ENCODE measurements at regions not wholly inside any gene's neighbourhood (a gene's known extent, or its start where the extent isn't known, plus 50 kb on each side); places are given as distances from the start of the nearest gene placed in this dataset.

GRCh38 chr2:14517731-14518130 lies 114.8 kb upstream of the LRATD1 start:
- DNase-seq (ENCODE audit: low spot score in 2 of 2) = no peak
- no peaks in the 10 kb centered on the region for H3K36me3 ChIP-seq
- no peaks in the 10 kb centered on the region for H3K27me3 ChIP-seq
- no peaks in the 10 kb centered on the region for H3K9me3 ChIP-seq
- no peak overlapping the region for H3K27ac ChIP-seq
- WGBS = 62% methylated on average over 4 of the region's 4 CpGs
- no peaks in the 10 kb centered on the region for H3K4me1 ChIP-seq
- TF ChIP-seq CTCF (IDR thresholded peaks at IDR 0.05) (no peak), POLR2A (IDR thresholded peaks at IDR 0.05) (no peak), EP300 (IDR thresholded peaks at IDR 0.05) (no peak), POLR2AphosphoS5 (IDR thresholded peaks at IDR 0.05) (no peak)
- no peak overlapping the region for H3K4me3 ChIP-seq

GRCh38 chr2:14520385-14520945 lies 112.1 kb upstream of the LRATD1 start:
- TF ChIP-seq CTCF (IDR thresholded peaks at IDR 0.05) = no peak
- no peak for TF ChIP-seq EP300 (IDR thresholded peaks at IDR 0.05)
- no peak for TF ChIP-seq POLR2A (IDR thresholded peaks at IDR 0.05)
- TF ChIP-seq POLR2AphosphoS5 (IDR thresholded peaks at IDR 0.05) = no peak
- no peaks in the 10 kb centered on the region for H3K9me3 ChIP-seq
- H3K27me3 ChIP-seq = no peaks in the 10 kb centered on the region
- DNase-seq (ENCODE audit: low spot score in 2 of 2) = no peak
- H3K27ac ChIP-seq = no peak overlapping the region
- no peaks in the 10 kb centered on the region for H3K4me1 ChIP-seq
- 70% methylated on average over 10 of the region's 10 CpGs for WGBS
- H3K4me3 ChIP-seq = no peak overlapping the region
- no peaks in the 10 kb centered on the region for H3K36me3 ChIP-seq

- 80% methylated on average over 7 of the region's 7 CpGs for WGBS
These were observed 108.3 kb upstream of the LRATD1 start for GRCh38 chr2:14524041-14524802.

GRCh38 chr2:14524803-14525080 lies 107.8 kb upstream of the LRATD1 start:
- no peak overlapping the region for H3K27ac ChIP-seq
- no peaks in the 10 kb centered on the region for H3K4me1 ChIP-seq
- no peak for TF ChIP-seq POLR2AphosphoS5 (IDR thresholded peaks at IDR 0.05)
- no peak for TF ChIP-seq CTCF (IDR thresholded peaks at IDR 0.05)
- TF ChIP-seq EP300 (IDR thresholded peaks at IDR 0.05) = no peak
- no peak for TF ChIP-seq POLR2A (IDR thresholded peaks at IDR 0.05)
- H3K36me3 ChIP-seq = no peaks in the 10 kb centered on the region
- DNase-seq (ENCODE audit: low spot score in 2 of 2) = no peak
- no peaks in the 10 kb centered on the region for H3K27me3 ChIP-seq
- H3K4me3 ChIP-seq = no peak overlapping the region
- no peaks in the 10 kb centered on the region for H3K9me3 ChIP-seq

More at GRCh38 chr2:14524041-14524802, 108.3 kb upstream of the LRATD1 start:
- no peak for TF ChIP-seq CTCF (IDR thresholded peaks at IDR 0.05)
- no peak for TF ChIP-seq POLR2A (IDR thresholded peaks at IDR 0.05)
- no peak for TF ChIP-seq POLR2AphosphoS5 (IDR thresholded peaks at IDR 0.05)
- no peak for TF ChIP-seq EP300 (IDR thresholded peaks at IDR 0.05)
- Histone ChIP-seq H3K36me3 (no peaks in the 10 kb centered on the region), H3K27me3 (no peaks in the 10 kb centered on the region), H3K4me3 (no peak overlapping the region), H3K9me3 (no peaks in the 10 kb centered on the region), H3K27ac (no peak overlapping the region), H3K4me1 (no peaks in the 10 kb centered on the region)
- DNase-seq (ENCODE audit: low spot score in 2 of 2) = no peak

GRCh38 chr2:14530506-14530905 lies 102.0 kb upstream of the LRATD1 start:
- Histone ChIP-seq H3K4me1 (peaks cover 24% of the 10 kb centered on the region), H3K9me3 (no peaks in the 10 kb centered on the region), H3K36me3 (no peaks in the 10 kb centered on the region), H3K27me3 (no peaks in the 10 kb centered on the region), H3K4me3 (no peak overlapping the region), H3K27ac (no peak overlapping the region)
- 46% methylated on average over 3 of the region's 3 CpGs for WGBS
- TF ChIP-seq POLR2AphosphoS5 (IDR thresholded peaks at IDR 0.05) (no peak), EP300 (IDR thresholded peaks at IDR 0.05) (no peak), CTCF (IDR thresholded peaks at IDR 0.05) (no peak), POLR2A (IDR thresholded peaks at IDR 0.05) (no peak)
- no peak for DNase-seq (ENCODE audit: low spot score in 2 of 2)

Measured in suprapubic skin (tissue), 4 donors.